Tibial nerve (tissue), 4 donors: ENCODE measurements at regions not wholly inside any gene's neighbourhood (a gene's known extent, or its start where the extent isn't known, plus 50 kb on each side); places are given as distances from the start of the nearest gene placed in this dataset.

ENCODE experiments used
- EP300 ChIP-seq, 2 donors: sonication (generic); formaldehyde crosslinking; IDR thresholded peaks; one replicate each; pipeline ENCODE4 v1.6.1; 2017; ENCODE audit warnings: antibody characterized with exemption in 2 of 2, mild to moderate bottlenecking in 1 of 2
- POLR2A ChIP-seq, 2 donors: fragments of 450-650 bp; IDR thresholded peaks; one replicate each; pipeline ENCODE4 v1.6.1; 2017; ENCODE audit warnings: antibody characterized with exemption in 2 of 2, mild to moderate bottlenecking in 2 of 2, moderate library complexity in 2 of 2
- TF ChIP-seq, protein P1 (sequence below), 5 experiments: fragments of 200-600 bp in 3 of 5; fragments of 450-650 bp in 2 of 5; sonication (generic) in 3 of 5; IDR thresholded peaks; one replicate each; pipeline ENCODE4 v1.5.1; 2016 to 2019; ENCODE audit warnings: antibody characterized with exemption in 5 of 5, mild to moderate bottlenecking in 3 of 5, moderate library complexity in 2 of 5

- TF ChIP-seq, protein P1, sequence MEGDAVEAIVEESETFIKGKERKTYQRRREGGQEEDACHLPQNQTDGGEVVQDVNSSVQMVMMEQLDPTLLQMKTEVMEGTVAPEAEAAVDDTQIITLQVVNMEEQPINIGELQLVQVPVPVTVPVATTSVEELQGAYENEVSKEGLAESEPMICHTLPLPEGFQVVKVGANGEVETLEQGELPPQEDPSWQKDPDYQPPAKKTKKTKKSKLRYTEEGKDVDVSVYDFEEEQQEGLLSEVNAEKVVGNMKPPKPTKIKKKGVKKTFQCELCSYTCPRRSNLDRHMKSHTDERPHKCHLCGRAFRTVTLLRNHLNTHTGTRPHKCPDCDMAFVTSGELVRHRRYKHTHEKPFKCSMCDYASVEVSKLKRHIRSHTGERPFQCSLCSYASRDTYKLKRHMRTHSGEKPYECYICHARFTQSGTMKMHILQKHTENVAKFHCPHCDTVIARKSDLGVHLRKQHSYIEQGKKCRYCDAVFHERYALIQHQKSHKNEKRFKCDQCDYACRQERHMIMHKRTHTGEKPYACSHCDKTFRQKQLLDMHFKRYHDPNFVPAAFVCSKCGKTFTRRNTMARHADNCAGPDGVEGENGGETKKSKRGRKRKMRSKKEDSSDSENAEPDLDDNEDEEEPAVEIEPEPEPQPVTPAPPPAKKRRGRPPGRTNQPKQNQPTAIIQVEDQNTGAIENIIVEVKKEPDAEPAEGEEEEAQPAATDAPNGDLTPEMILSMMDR (IDR thresholded peaks at IDR 0.05), result no peak
- TF ChIP-seq POLR2A (IDR thresholded peaks at IDR 0.05), result no peak
- TF ChIP-seq EP300 (IDR thresholded peaks at IDR 0.05), result no peak
Measured at GRCh38 chr15:39075311-39075710, 505.6 kb upstream of the THBS1 start.
